GM21360 (cell line): ENCODE measurements at regions not wholly inside any gene's neighbourhood (a gene's known extent, or its start where the extent isn't known, plus 50 kb on each side); places are given as distances from the start of the nearest gene placed in this dataset.

Source experiments
- ATAC-seq: cut with Tn5 transposase; IDR thresholded peaks from one replicate; pipeline ENCODE4 v1.9.1; 2021; ENCODE audit warnings: mild to moderate bottlenecking, moderate library complexity; ENCODE audit not compliant: unreplicated experiment

DNA sequence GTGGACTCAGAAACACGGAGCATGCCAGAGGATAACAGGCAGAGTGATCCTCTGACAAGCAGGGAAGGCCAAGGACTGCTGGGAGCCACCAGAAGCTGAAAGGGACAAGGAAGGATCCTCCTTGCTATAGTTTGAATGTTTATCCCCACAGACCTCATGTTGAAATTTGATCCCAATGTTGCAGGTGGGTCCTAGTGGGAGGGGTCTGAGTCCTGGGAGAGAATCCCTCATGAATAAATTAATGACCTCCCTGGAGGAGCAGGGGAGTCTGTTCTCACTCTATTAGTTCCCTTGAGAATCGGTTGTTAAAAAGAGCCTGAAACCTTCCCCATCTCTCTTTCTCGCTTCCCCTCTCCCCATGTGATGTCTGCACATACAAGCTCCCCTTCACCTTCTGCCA, 124.4 kb downstream of the FBXO15 start:
- no peak for ATAC-seq

DNA sequence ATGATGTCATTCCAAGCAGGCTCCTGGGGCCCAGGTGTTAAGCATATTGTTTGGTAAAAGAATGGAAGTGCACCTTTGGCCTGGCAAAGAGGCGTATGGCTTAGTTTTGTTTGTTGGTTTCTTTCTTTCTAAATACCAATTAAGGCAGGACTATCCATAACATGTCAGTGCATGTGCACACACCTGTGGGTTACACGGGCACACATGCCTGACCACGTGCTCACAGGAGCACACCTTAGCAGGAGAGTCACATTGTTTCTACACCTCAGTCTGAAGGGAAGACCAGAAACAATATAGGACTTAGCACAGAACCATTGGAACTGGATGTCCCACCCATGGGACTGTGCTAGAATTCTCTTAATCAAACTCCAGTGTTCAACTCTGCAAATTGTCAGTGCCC, 127.8 kb downstream of the FBXO15 start:
- no peak for ATAC-seq

DNA sequence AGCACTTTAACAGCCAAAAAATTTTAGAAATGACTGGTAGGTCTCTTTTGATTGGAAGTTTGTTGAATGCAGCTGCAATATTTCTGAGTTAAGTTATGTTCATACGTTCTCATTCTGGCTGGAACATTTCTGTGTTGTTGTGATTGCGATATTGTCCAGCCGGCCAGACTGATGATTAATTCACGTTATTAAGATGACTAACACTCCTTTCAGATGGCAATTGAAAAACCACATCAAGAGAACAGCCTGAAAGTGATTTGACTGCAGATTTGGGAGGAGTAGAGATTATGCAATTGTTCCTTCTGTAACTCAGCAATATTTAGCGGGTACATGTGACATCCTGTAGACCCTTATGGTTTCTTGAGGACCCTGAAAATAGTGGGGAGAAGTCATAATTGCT, 133.7 kb downstream of the FBXO15 start:
- ATAC-seq = no peak

DNA sequence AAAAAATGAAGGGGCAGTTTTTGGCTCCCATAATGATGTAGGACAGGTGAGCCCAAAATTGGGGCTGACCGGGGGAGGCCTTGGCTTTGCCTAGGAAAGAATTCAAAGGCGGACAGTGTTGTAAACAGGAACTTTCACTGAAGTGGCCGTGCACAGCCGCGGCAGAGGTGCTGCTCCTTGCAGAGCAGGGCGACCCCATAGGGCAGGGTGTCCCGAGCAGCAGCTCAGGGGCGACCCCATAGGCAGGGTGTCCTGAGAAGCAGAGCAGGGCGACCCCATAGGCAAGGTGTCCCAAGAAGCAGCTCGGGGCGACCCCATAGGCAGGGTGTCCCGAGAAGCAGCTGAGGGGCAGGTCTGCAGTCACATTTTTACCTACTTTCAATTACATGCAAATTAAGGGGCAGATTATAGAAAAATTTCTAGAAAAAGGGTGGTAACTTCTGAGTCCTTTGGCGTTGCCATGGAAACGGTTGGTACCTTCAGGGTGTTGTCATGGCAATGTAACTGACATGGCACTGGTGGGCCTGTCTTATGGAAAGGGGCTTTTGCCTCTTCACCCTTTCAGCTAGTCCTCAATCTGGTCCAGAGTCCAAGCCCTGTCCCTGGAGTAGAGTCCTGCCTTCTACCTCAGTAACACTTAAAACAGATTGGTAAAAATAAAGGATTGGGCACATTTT, 134.5 kb downstream of the FBXO15 start:
- ATAC-seq = no peak

DNA sequence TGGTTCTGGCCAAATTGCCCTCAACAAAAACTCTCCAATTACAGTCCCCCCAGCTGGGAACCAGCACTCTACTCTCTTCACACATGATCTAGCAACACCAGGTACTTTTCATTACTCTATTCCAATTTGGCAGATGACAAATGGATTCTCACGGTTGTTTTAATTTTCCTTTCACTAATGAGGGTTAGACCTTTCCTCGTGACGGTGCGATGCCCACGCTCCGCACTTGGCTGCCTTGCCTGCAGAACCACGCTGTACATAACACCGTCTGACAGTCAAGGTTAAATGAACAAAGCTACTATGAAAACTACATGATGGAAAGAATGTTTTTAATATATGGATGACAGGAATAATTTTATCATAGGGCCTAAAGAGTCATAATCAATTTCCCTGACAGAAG, 141.5 kb downstream of the FBXO15 start:
- no peak for ATAC-seq

DNA sequence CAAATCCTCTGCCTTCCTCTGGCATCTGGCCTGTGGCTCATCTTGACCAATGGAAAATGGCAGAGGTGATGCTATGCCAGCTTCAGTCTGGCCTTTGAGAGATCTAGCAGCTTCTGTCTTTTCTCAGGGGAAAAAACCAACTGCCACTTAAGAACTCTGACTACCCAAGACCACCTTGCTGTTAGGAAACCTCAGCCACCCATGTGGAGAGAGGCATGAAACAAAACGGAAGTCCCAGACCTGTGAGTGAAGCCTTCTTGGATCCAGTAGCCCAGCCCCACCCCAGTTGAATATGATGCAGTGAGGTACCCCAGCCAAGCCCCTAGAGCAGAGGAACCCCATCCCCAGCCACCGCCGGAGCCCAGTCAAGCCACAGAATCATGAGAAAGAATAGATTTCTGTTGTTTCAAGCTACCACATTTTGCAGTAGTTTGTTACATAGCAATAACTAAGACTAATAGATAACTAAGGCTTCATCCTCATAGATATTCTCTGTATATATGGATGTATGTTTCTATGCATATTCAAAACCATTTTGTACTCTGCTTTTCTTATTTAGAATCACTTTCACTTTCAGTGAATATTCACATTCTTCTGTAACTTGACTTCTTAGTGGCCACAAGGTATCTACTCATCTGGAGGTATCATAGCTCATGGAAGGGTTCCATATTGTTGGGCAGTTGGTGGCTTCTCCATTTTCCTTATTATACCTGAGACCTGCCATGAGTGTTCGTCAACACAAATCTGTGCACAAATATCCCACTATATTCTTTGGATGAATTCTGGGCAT, 142.1 kb downstream of the FBXO15 start:
- ATAC-seq = no peak

DNA sequence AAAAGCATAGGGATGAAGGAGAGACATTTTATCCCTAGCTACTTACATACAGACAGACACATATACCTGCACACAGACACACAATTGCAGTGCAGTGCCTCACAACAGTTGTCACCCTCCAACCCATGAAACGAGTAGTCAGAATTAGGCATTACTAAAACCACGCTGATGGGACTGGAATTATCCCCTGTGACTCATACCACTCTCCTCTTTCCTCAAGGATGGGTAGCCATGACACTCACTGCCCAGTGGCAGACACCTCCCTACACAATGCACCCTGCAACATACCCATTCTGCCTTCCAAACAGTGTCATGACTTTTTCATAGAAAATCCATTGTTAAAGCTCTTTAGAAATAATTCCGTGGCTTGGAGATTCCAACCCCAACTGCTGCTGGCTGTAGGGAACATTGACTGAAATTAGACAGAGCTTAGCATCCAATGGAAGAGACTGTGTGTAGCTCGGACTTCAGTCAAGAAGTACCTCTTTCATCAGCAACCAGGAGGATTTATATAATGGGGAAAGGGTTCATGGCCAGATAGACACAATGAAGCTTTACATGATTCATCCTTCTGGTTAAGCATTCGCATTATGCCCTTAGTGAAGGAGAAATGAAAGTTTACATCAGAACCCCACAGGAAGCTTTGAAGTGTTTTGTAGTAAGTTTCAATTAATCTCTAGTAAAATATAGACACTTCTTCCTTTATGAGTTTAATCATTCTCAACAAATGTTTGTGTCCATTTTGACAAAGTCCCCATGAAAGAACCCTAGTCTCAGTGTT, 155.2 kb downstream of the FBXO15 start:
- no peak for ATAC-seq

DNA sequence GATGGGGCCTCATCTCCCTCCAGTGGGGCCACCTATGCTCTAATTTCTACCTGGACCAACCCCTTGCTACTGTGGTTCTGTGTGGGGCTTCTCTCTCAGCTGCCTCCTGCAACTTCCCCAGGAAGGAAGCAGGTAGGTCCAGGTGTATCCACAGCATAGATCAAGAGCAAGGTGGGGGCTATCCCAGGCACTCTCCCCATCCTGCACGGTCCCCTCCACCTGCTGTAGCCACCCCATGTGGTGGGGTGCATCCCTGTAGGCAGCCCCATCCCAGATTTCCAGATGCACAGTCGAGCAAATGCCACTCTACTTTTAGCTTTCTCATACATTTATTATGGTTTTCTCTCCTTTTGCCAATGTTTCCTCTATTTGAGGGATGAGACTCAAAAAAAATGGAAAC, 156.1 kb downstream of the FBXO15 start:
- ATAC-seq = no peak

DNA sequence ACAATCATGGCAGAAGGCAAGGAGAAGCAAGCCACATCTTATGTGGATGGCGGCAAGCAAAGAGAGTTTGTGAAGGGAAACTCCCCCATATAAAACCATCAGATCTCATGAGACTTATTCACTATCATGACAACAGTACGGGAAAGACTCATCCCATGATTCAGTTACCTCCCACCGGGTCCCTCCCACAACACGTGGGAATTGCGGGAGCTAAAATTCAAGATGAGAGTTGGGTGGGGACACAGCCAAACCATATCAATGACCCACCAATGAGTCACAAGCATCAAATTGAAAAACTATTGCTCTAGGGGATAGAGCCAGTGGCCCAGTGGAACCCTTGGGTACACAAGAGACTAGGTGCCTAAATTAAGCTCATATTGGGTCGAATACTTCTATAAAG, 157.4 kb downstream of the FBXO15 start:
- ATAC-seq = no peak

DNA sequence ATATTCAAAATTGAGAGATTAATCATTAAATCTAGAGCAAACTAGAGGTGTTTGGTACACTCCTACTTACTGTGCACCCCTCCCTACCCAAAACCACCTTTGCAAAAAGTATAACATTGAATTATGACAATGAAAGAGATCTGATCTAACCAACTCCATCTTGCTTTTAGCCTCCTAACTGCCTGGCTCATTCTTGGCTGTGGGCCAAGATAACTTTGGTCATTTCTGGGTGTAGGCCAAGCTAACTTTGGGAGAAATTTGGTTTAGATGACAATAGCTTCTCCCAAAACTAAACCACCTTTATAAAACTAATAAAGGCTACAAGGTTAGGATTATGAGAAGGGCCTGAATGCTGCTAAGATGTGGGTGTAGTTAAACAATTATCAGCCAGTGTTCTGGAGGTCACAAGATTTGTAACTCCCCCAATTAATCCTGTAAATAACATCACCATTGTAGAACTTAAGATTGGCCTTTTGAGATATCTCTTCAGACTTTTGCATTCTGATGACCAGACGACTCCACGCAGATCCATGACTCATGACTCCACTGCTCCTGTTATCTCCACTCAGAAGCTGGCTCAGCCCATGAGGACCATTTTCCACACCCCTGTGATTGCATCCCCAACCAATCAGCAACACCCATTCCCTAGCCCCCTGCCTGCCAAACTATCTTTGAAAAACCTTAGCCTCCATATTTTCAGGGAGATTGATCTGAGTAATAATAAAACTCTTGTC, 160.2 kb downstream of the FBXO15 start:
- ATAC-seq = no peak

DNA sequence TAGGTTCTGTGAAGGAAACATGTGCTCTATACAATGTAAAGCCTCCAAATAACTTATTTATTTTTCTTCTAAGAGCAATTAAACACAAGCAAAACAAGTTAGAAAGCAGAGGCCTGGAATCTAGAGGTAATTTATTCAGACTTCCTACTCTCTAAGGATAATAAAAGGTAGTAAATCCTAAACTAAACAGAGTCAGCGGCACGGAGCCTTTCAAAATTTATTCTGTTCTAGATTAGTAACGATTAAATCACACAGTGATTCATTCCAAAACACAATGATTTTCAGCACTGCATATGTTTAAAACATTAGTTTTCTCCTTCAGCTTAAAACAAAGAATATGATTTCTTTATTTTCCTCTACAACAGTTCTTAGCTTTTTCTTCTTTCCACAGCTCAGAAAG, 160.9 kb downstream of the FBXO15 start:
- no peak for ATAC-seq

DNA sequence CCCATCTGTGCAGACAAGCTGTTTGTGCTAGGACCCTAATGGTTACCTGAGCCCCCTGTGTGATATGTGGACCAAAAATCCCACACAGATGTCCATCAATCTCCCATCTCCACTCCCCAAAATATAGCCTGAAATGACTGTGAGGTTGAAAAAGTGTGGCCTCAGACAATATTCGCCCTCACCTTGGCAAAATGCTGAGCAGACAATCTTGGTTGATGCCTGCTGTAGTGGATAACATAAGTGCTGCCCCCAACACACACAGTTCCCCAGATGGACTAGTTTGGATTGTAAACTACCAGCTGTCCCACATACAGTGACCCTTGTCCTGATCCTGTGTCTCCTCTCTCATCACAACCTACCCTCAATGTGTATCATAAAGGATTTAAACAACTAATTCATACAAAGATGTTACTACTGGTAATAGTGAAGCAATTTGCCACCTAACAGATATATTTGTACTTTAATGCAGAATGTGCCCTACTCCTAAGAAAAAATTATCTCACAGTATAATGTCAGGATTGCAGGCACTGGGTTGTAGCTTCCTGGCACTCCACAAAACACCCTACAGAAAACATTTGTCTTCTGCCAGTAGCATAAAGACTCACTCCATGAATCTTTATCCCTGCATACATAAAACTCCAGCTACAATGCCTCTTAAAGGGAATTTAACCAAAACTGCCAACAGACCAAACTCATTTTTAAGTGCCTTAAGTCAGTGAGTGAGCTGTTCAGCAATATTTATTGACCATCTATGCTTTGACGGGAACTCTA, 161.6 kb downstream of the FBXO15 start:
- no peak for ATAC-seq

DNA sequence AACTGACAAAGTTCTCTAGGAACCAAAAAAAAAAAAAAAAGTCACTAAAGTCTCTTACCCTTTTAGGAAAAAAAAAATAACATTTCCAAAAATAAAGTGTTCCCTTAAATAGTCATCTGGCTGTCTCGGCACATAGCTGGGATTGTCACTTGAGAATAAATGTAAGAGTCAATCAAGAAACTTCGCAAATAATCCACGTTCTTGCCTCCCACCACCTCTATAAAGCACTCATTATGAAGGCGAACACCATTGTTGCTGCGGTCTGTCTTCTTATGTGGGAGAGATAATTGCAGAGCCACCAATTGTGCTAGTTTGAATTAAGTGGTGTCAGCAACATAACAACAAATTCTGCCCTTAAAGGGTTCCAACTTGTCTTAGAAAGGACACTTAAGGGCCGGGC, 163.7 kb downstream of the FBXO15 start:
- ATAC-seq = no peak

DNA sequence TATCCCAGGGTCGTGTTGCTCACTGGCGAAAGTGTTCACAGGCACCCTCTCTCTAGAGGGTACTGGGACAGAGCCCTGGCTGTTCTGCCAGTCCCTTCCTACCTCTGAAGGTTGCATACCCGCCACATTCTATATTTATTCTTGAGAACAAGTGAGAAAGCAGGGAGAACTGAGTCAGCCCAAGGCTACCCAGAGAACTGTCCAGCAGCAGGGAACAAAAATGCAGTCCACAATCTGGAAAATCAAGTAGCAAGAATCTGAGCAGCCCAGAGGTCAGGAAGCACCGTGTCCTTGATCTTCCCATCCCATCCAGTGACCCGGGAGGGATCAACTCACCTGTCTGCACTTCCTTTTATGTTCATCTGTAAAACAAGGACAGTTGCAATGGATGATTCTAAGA, 164.1 kb downstream of the FBXO15 start:
- ATAC-seq = no peak

DNA sequence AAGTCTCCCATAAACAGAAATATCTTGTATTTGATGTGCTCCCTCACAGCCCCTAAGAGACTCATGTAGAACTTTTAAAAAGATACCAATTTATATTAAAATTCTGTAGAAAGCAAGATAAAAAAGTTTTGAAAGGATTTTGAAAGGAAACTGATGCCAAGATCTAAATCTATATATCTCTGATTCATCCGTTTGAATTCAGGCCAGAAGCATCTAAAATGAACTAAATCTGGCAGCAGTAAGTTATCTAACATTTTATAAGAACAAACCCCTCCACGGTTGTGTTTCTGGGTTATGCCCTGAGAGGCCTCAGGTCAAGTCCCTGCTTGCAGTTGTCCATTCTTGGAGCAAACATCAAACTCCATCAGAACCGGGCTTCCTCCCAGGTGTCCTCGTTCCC, 165.8 kb downstream of the FBXO15 start:
- ATAC-seq = no peak

DNA sequence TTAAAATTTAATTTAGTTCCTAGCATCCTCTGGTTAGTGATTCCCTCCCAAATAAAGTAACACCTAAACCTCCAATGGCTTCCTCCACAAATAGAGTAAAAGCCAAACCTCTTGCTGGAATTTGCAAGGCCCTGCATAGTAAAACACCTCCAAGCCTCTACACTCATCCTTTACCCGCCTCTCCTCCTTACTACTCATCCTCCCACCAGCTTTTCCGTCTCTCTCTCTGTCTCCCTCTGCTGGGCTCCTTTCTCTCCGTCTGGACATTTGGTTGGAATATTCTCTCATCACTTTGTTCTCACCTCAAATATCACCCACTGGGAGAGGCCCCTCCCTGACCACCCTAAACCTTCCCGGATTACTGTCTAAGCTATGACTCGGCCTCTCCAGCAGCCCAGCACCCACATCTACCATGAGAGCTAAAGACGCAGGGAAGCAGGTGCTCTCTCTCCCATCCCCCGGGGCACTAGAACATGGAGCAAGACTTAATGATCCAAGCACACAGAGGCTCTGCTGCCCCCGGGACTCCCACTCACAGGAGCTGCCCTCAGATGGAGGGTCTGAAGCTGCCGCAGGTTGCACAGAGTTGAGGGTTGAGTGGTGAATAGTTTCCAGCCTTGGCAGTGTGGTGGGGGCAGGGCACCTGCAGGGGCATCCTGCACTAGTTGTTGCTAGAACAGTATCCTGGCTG, 167.2 kb downstream of the FBXO15 start:
- ATAC-seq = no peak

DNA sequence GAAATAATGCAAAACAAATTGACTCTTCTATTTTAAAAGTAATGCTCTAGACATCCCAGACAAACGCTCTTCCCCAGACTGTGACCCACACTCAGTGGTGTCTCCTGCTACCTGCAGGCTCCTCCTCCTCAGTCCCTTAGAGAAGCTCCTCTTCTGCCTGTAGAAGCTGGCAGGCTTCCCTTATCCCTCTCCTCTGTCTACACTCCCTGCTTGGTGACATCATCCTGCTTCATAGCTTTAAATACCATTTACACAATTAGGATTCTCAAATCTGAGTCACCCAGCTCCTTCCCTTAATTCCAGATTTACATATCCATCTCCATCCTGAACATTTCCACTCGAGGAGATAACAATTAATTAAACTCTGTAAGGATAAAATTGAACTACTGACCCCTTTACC, 167.9 kb downstream of the FBXO15 start:
- ATAC-seq = no peak

DNA sequence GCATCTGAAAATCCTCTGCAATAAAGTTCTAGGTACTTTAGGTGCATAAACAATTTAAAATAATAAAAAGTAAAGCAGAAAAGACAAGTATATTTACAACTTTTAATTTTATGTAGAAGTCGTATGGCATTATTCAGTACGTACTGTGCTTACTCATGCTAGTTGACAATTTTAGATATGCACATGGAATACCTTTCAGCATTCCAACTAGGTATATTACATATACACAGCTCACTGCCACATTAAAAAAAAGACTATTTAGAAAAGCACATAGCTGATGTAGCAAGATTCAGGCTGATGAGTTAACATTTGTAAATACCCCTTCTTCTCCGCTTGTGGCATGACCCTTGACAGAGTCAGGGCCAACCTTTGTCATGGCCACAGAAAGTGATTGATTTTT, 171.2 kb downstream of the FBXO15 start:
- no peak for ATAC-seq

DNA sequence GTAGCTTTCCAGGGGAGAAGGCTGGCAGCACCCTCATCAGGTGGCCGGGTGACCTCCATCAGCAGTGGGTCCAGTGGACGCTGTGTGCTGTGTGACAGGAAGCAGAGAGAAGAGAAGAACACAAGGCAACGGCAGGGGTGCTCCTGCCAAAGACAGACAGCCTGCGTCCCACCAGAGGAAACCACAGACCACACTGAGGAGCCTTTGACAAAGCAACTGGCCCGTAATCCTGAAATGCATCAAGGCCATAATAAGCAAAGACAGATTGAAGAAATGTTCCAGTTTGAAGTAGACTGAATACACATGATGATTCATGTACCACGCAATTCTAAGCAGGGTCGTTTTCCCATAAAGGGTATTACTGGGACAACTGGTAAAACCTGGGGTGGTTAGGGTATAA, 172.4 kb downstream of the FBXO15 start:
- no peak for ATAC-seq

DNA sequence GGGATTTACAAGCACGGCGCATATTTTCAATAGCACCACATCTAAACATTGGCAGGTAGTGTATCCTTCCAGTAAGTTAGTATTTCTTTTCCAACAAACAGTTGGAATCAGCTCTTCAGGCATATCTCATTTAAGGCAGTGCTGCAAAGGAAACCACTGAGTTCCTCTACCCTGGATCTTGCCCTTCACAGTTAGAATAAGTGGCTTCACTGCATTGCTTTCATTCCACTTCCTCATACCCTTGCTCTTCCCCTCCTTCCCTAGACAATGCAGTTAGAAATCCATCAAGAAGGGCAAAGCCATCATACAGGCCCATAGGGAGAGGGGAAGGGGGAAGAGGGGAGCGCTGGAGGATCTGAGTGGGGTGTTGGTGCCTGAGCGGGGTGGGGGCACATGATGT, 173.7 kb downstream of the FBXO15 start:
- no peak for ATAC-seq
